SIG-M5 (cell line): ENCODE measurements at regions not wholly inside any gene's neighbourhood (a gene's known extent, or its start where the extent isn't known, plus 50 kb on each side); places are given as distances from the start of the nearest gene placed in this dataset.

Experiments
- DNase-seq: peaks from one replicate; lab custom pipeline; 2025; lab: John Stamatoyannopoulos, UW

- DNase-seq, result no peak
Observed at GRCh38 chr3:24596626-24597025, 102.0 kb upstream of the THRB start.

- no peak for DNase-seq
Observed at GRCh38 chr3:24598695-24599470, 104.2 kb upstream of the THRB start.

GRCh38 chr3:24601066-24601939 is 106.7 kb upstream of the THRB start:
- DNase-seq, result no peak

GRCh38 chr3:24604215-24604614 is 109.6 kb upstream of the THRB start:
- DNase-seq, result no peak

- no peak for DNase-seq
Observed at GRCh38 chr3:24605511-24606028, 110.9 kb upstream of the THRB start.

- DNase-seq, result no peak
Observed at GRCh38 chr3:24607281-24607680, 112.6 kb upstream of the THRB start.

GRCh38 chr3:24608701-24609390 is 114.2 kb upstream of the THRB start:
- no peak for DNase-seq

GRCh38 chr3:24614359-24614758 is 119.7 kb upstream of the THRB start:
- DNase-seq, result no peak

- DNase-seq, result no peak
Observed at GRCh38 chr3:24615177-24615576, 120.5 kb upstream of the THRB start.

GRCh38 chr3:24616110-24616829 is 121.6 kb upstream of the THRB start:
- no peak for DNase-seq

- no peak for DNase-seq
Observed at GRCh38 chr3:24622138-24622537, 127.5 kb upstream of the THRB start.

- DNase-seq, result no peak
Observed at GRCh38 chr3:24622696-24623225, 128.1 kb upstream of the THRB start.

- no peak for DNase-seq
Observed at GRCh38 chr3:24623657-24624056, 129.0 kb upstream of the THRB start.

GRCh38 chr3:24624938-24625681 is 130.5 kb upstream of the THRB start:
- no peak for DNase-seq

GRCh38 chr3:24628523-24629258 is 134.0 kb upstream of the THRB start:
- DNase-seq, result no peak

- no peak for DNase-seq
Observed at GRCh38 chr3:24631481-24631880, 136.8 kb upstream of the THRB start.

GRCh38 chr3:24639061-24639460 is 144.4 kb upstream of the THRB start:
- DNase-seq, result no peak

GRCh38 chr3:24639481-24640329 is 145.1 kb upstream of the THRB start:
- no peak for DNase-seq

- DNase-seq, result no peak
Observed at GRCh38 chr3:24640330-24640877, 145.8 kb upstream of the THRB start.
